Thyroid gland (tissue), 4 donors: ENCODE measurements at regions not wholly inside any gene's neighbourhood (a gene's known extent, or its start where the extent isn't known, plus 50 kb on each side); places are given as distances from the start of the nearest gene placed in this dataset.

Experiments used
- DNase-seq, 2 donors: peaks; one replicate each; pipeline ENCODE4 v3.0.0-alpha.2; 2019
- H3K27ac ChIP-seq, 3 donors: fragments of 200-600 bp; sonication (generic); 1 replicate in 2 of 3; 2 replicates in 1 of 3; pipeline ENCODE4 v1.5.1; 2016 to 2019; ENCODE audit warnings: mild to moderate bottlenecking in 1 of 3, moderate library complexity in 1 of 3
- H3K27me3 ChIP-seq: fragments of 200-600 bp; sonication (generic); one replicate; pipeline ENCODE4 v1.5.1; 2019
- H3K36me3 ChIP-seq, 2 donors: fragments of 200-600 bp; sonication (generic); one replicate each; pipeline ENCODE4 v1.5.1; 2016 to 2019
- H3K4me1 ChIP-seq, 2 donors: fragments of 200-600 bp; sonication (generic); one replicate each; pipeline ENCODE4 v1.5.1; 2017 to 2019
- H3K4me3 ChIP-seq, 3 donors: fragments of 200-600 bp; sonication (generic); replicated peaks in 1 of 3; 1 replicate in 2 of 3; 2 replicates in 1 of 3; pipeline ENCODE4 v1.5.1; 2016; ENCODE audit warnings: mild to moderate bottlenecking in 1 of 3
- H3K9me3 ChIP-seq: fragments of 200-600 bp; sonication (generic); one replicate; pipeline ENCODE4 v1.5.1; 2017
- POLR2A ChIP-seq, 2 donors: fragments of 450-650 bp; IDR thresholded peaks; one replicate each; pipeline ENCODE4 v1.6.1; 2017; ENCODE audit warnings: antibody characterized with exemption in 2 of 2, mild to moderate bottlenecking in 2 of 2, moderate library complexity in 1 of 2
- WGBS, 2 donors: methylation state at CpG; one replicate each; pipeline ENCODE4 v1.1.5; 2017; 5-methylcytosine and 5-hydroxymethylcytosine counted together
- intact Hi-C: fragments of 100-400 bp; cut with DNase I; formaldehyde crosslinking; loops from one replicate; pipeline ENCODE4 v1.15.1; 2023
- TF ChIP-seq, protein P1 (sequence below), 6 experiments: fragments of 200-600 bp in 3 of 6; fragments of 450-650 bp in 3 of 6; sonication (generic) in 3 of 6; IDR thresholded peaks; one replicate each; pipeline ENCODE4 v1.5.1; 2016 to 2019; ENCODE audit warnings: antibody characterized with exemption in 6 of 6, mild to moderate bottlenecking in 2 of 6, inconsistent platforms in 1 of 6, moderate library complexity in 1 of 6

DNA sequence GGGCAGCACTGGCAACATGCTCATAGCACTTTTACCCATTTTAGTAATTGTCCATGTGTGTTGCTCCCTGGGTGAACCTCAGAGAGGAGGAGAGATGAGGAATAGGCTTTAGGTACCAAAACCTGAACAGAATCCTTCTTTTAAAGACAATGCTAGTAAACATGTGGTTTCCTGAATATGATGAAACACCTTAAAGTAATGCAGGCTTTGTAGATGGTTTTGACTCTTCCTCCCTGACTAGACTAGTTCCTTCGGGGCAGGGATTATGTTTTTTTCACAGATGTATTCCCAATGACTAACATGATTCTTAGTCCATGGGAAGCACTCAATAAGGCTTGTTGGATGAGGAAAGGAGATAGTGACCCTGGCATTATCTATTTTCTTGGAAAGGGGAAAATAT, 367.6 kb upstream of the JAG1 start:
- H3K27me3 ChIP-seq: no peaks in the 10 kb centered on the region
- no peak overlapping the region for H3K4me3 ChIP-seq
- no peak for DNase-seq
- WGBS, 2 donors: 85 to 92% methylated on average over 1 of the region's 1 CpG
- H3K9me3 ChIP-seq: no peaks in the 10 kb centered on the region
- no peaks in the 10 kb centered on the region for H3K4me1 ChIP-seq
- intact Hi-C loops: no loop called here
- no peaks in the 10 kb centered on the region for H3K36me3 ChIP-seq
- H3K27ac ChIP-seq: no peak overlapping the region
- TF ChIP-seq, protein P1, sequence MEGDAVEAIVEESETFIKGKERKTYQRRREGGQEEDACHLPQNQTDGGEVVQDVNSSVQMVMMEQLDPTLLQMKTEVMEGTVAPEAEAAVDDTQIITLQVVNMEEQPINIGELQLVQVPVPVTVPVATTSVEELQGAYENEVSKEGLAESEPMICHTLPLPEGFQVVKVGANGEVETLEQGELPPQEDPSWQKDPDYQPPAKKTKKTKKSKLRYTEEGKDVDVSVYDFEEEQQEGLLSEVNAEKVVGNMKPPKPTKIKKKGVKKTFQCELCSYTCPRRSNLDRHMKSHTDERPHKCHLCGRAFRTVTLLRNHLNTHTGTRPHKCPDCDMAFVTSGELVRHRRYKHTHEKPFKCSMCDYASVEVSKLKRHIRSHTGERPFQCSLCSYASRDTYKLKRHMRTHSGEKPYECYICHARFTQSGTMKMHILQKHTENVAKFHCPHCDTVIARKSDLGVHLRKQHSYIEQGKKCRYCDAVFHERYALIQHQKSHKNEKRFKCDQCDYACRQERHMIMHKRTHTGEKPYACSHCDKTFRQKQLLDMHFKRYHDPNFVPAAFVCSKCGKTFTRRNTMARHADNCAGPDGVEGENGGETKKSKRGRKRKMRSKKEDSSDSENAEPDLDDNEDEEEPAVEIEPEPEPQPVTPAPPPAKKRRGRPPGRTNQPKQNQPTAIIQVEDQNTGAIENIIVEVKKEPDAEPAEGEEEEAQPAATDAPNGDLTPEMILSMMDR (IDR thresholded peaks at IDR 0.05): no peak
- no peak for TF ChIP-seq POLR2A (IDR thresholded peaks at IDR 0.05)

DNA sequence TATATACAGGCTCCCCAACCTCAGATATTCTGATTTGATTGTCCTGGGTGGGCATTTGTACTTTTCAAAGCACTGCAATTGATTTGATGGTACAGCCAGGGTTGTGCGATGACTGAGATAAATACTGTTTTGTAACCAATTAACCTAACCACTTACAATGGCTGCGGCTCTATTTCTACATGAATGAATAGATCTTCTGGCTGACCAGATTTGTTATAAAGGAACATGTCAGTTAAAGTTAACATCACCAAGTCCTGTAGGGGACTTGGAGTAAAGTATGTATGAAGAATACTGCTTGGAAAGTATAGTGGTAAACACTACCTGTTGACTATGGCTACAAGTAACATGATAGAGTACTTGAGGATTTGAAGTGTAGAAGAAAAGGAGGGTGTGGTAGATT, 369.2 kb upstream of the JAG1 start:
- 99 to 100% methylated on average over 2 of the region's 2 CpGs for WGBS, 2 donors
- H3K4me1 ChIP-seq: no peaks in the 10 kb centered on the region
- intact Hi-C loops: no loop called here
- DNase-seq: no peak
- no peak overlapping the region for H3K4me3 ChIP-seq
- no peaks in the 10 kb centered on the region for H3K27me3 ChIP-seq
- no peak for TF ChIP-seq POLR2A (IDR thresholded peaks at IDR 0.05)
- TF ChIP-seq, protein P1 (IDR thresholded peaks at IDR 0.05): no peak
- H3K27ac ChIP-seq: no peak overlapping the region
- no peaks in the 10 kb centered on the region for H3K36me3 ChIP-seq
- H3K9me3 ChIP-seq: no peaks in the 10 kb centered on the region

DNA sequence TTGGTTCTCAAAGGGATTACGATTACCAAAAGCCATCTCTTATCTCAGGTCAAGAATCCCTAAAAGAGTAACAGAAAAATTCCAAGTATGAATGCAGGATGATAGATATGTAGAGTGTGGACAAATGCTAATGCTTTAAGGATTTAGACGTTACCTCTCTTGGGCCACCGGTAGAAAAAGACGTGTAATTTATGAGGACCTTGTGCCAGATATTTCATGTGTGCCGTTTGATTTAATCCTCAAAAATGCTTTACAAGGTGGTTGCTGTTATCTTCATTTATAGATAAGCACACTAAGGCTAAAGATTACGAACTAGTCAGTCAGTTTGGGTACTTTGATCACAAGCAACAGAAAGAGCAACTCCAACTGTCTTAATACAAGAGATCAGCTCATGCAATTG, 370.8 kb upstream of the JAG1 start:
- no peak for DNase-seq
- H3K27me3 ChIP-seq: no peaks in the 10 kb centered on the region
- H3K4me3 ChIP-seq: no peak overlapping the region
- TF ChIP-seq, protein P1 (IDR thresholded peaks at IDR 0.05): no peak
- TF ChIP-seq POLR2A (IDR thresholded peaks at IDR 0.05): no peak
- H3K9me3 ChIP-seq: no peaks in the 10 kb centered on the region
- 86 to 87% methylated on average over 6 of the region's 6 CpGs for WGBS, 2 donors
- no peak overlapping the region for H3K27ac ChIP-seq
- H3K4me1 ChIP-seq: no peaks in the 10 kb centered on the region
- no peaks in the 10 kb centered on the region for H3K36me3 ChIP-seq
- intact Hi-C loops: no loop called here

DNA sequence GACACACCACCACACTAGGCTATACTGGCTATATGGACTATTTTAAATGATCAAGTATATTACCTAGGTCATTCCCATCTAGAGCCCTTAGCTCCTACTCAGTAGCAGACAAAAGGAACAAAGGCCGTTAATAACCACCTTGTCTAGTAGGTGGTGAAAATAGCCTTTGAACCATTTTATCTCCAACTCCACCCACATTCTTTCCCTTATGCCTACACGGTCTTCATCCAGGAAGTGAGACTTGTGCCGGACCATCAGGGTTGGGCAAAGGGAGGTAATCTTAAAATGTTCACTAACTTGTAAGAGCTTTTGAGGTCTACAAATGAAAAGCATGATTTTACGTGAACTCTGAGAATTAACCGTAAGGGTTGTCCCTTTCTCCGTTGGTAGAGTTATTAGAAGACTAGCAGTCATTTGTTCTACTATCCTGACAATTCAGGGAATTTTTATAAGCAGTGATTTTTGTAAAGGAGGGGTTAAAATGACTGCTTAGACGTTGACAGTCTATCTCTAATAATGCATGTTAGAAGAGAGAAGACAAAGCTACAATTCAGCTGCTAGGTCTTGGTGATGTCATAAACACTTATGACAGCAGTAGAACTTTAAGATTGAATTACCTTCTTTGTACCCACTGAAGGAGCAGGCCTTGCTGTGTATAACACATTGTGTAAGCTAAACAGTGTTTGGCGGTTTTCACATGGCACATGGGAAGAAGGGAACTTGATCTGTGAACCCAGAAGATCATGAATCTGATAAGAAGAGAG, 371.8 kb upstream of the JAG1 start:
- no peaks in the 10 kb centered on the region for H3K36me3 ChIP-seq
- no peak overlapping the region for H3K27ac ChIP-seq
- H3K9me3 ChIP-seq: no peaks in the 10 kb centered on the region
- TF ChIP-seq POLR2A (IDR thresholded peaks at IDR 0.05): no peak
- TF ChIP-seq, protein P1 (IDR thresholded peaks at IDR 0.05): no peak
- 89 to 92% methylated on average over 8 of the region's 8 CpGs for WGBS, 2 donors
- no peaks in the 10 kb centered on the region for H3K4me1 ChIP-seq
- intact Hi-C loops: no loop called here
- no peak for DNase-seq
- H3K27me3 ChIP-seq: no peaks in the 10 kb centered on the region
- no peak overlapping the region for H3K4me3 ChIP-seq

DNA sequence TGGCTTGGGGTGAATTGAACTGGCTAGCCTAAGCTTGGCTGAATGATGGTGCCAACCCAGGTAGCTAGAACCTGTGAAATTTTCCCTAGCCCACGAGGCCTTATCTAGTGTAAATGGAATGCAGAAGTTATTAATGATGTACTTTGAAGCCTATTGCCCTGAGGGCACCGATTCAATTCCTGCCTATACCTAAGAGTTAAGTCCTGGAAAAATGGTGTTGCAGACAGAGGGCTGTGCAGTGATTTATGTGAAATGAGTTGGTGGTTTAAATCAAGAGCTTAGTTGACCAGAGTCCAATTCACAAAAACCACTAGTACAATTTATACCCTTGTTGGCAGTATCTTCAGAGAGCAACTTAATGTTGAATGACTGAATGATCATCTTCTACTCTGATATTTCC, 373.8 kb upstream of the JAG1 start:
- 73 to 74% methylated on average over 2 of the region's 2 CpGs for WGBS, 2 donors
- Histone ChIP-seq H3K9me3 (no peaks in the 10 kb centered on the region), H3K36me3 (no peaks in the 10 kb centered on the region), H3K27me3 (no peaks in the 10 kb centered on the region), H3K27ac (no peak overlapping the region), H3K4me1 (no peaks in the 10 kb centered on the region), H3K4me3 (no peak overlapping the region)
- intact Hi-C loops: no loop called here
- TF ChIP-seq, protein P1 (IDR thresholded peaks at IDR 0.05): no peak
- no peak for TF ChIP-seq POLR2A (IDR thresholded peaks at IDR 0.05)
- DNase-seq: no peak
